H9 (cell line): ENCODE measurements at regions not wholly inside any gene's neighbourhood (a gene's known extent, or its start where the extent isn't known, plus 50 kb on each side); places are given as distances from the start of the nearest gene placed in this dataset.

Experiments used
- DNase-seq: peaks from one replicate; pipeline ENCODE4 v3.0.0-alpha.2; 2017
- H2AFZ ChIP-seq: one replicate; pipeline ENCODE4 v1.6.1; 2013; ENCODE audit warnings: mild to moderate bottlenecking, low read length, control low read depth, moderate library complexity
- H2AK5ac ChIP-seq: 2 replicates; pipeline ENCODE4 v1.6.1; 2013; ENCODE audit warnings: low read length, control low read depth, mixed read lengths; ENCODE audit not compliant: insufficient read length
- H2BK120ac ChIP-seq: one replicate; pipeline ENCODE4 v1.6.1; 2013; ENCODE audit warnings: low read depth, mild to moderate bottlenecking, low read length, control low read depth, inconsistent platforms; ENCODE audit not compliant: poor library complexity, severe bottlenecking
- H2BK12ac ChIP-seq: 2 replicates; pipeline ENCODE4 v1.6.1; 2013; ENCODE audit warnings: low read length, control low read depth, mixed read lengths, low read depth; ENCODE audit not compliant: insufficient read length
- H2BK15ac ChIP-seq: 2 replicates; pipeline ENCODE4 v1.6.1; 2013; ENCODE audit warnings: low read depth, low read length, control low read depth
- H2BK20ac ChIP-seq: one replicate; pipeline ENCODE4 v1.6.1; 2013; ENCODE audit warnings: low read depth, mild to moderate bottlenecking, low read length, control low read depth, inconsistent platforms; ENCODE audit not compliant: poor library complexity, severe bottlenecking
- H2BK5ac ChIP-seq: 2 replicates; pipeline ENCODE4 v1.6.1; 2013; ENCODE audit warnings: low read length, control low read depth, mixed read lengths; ENCODE audit not compliant: insufficient read length
- H3K14ac ChIP-seq: 2 replicates; pipeline ENCODE4 v1.6.1; 2013; ENCODE audit warnings: low read length, control low read depth; ENCODE audit not compliant: insufficient read depth
- H3K18ac ChIP-seq: 2 replicates; pipeline ENCODE4 v1.6.1; 2013; ENCODE audit warnings: low read depth, mild to moderate bottlenecking, mixed read lengths, low read length, control low read depth; ENCODE audit not compliant: insufficient read length
- H3K23ac ChIP-seq: 2 replicates; pipeline ENCODE4 v1.6.1; 2013; ENCODE audit warnings: low read length, control low read depth, mixed read lengths, low read depth; ENCODE audit not compliant: insufficient read length
- H3K23me2 ChIP-seq: 2 replicates; pipeline ENCODE4 v1.6.1; 2013; ENCODE audit warnings: low read depth, mild to moderate bottlenecking, mixed read lengths, low read length, control low read depth; ENCODE audit not compliant: insufficient read length, poor library complexity, severe bottlenecking
- H3K27ac ChIP-seq: 2 replicates; pipeline ENCODE4 v1.5.1; 2013; ENCODE audit warnings: low read length, control low read depth, mixed read lengths, low read depth; ENCODE audit not compliant: insufficient read length
- H3K27me3 ChIP-seq: 2 replicates; pipeline ENCODE4 v1.6.1; 2013; ENCODE audit warnings: low read length, control low read depth, inconsistent platforms; ENCODE audit not compliant: insufficient read depth
- H3K4ac ChIP-seq: 2 replicates; pipeline ENCODE4 v1.6.1; 2013; ENCODE audit warnings: low read depth, mild to moderate bottlenecking, control low read depth, inconsistent platforms, low read length, moderate library complexity
- H3K4me1 ChIP-seq: 2 replicates; pipeline ENCODE4 v1.6.1; 2013; ENCODE audit warnings: low read length, control low read depth, inconsistent platforms; ENCODE audit not compliant: insufficient read depth
- H3K4me2 ChIP-seq: 2 replicates; pipeline ENCODE4 v1.6.1; 2013; ENCODE audit warnings: low read length, control low read depth, mixed read lengths; ENCODE audit not compliant: insufficient read length, insufficient read depth
- H3K56ac ChIP-seq: 2 replicates; pipeline ENCODE4 v1.6.1; 2013; ENCODE audit warnings: low read depth, mild to moderate bottlenecking, mixed read lengths, low read length, control low read depth; ENCODE audit not compliant: insufficient read length
- H3K79me1 ChIP-seq: 2 replicates; pipeline ENCODE4 v1.6.1; 2013; ENCODE audit warnings: low read depth, mild to moderate bottlenecking, moderate library complexity, low read length, control low read depth, inconsistent platforms; ENCODE audit not compliant: insufficient read depth, poor library complexity, severe bottlenecking
- H3K79me2 ChIP-seq: 2 replicates; pipeline ENCODE4 v1.6.1; 2013; ENCODE audit warnings: low read length, control low read depth, inconsistent platforms; ENCODE audit not compliant: insufficient read depth
- H3K9ac ChIP-seq: 2 replicates; pipeline ENCODE4 v1.6.1; 2013; ENCODE audit warnings: low read length, control low read depth, mixed read lengths; ENCODE audit not compliant: insufficient read length; ENCODE audit errors: extremely low read depth
- H3K9me3 ChIP-seq: one replicate; pipeline ENCODE4 v1.6.1; 2013; ENCODE audit warnings: low read depth, low read length, inconsistent platforms; ENCODE audit not compliant: control insufficient read depth
- H3T11ph ChIP-seq: one replicate; pipeline ENCODE4 v1.6.1; 2013; ENCODE audit warnings: mild to moderate bottlenecking, low read length, control low read depth, inconsistent platforms
- H4K20me1 ChIP-seq: one replicate; pipeline ENCODE4 v1.6.1; 2013; ENCODE audit not compliant: control insufficient read depth, insufficient read length, insufficient read depth
- H4K5ac ChIP-seq: 2 replicates; pipeline ENCODE4 v1.6.1; 2013; ENCODE audit warnings: low read depth, mild to moderate bottlenecking, mixed read lengths, low read length, control low read depth; ENCODE audit not compliant: insufficient read length
- H4K8ac ChIP-seq: replicated peaks from 2 replicates; pipeline ENCODE4 v1.6.1; 2013; ENCODE audit warnings: low read length, control low read depth, mixed read lengths, low read depth; ENCODE audit not compliant: insufficient read length
- H4K91ac ChIP-seq: 2 replicates; pipeline ENCODE4 v1.6.1; 2013; ENCODE audit warnings: low read depth, mild to moderate bottlenecking, moderate library complexity, mixed read lengths, low read length, control low read depth; ENCODE audit not compliant: insufficient read length
- H3K27ac Mint-ChIP-seq, 3 experiments: 2 replicates in 2 of 3; 3 replicates in 1 of 3; pipeline ENCODE4 v1.8.0; 2020 to 2021; ENCODE audit warnings: mixed read lengths in 3 of 3, mild to moderate bottlenecking in 1 of 3, moderate library complexity in 1 of 3
- H3K27me3 Mint-ChIP-seq: 2 replicates; pipeline ENCODE4 v1.8.0; 2021; ENCODE audit warnings: low read depth, mild to moderate bottlenecking, moderate library complexity, mixed read lengths
- H3K36me3 Mint-ChIP-seq, 3 experiments: 2 replicates in 2 of 3; 3 replicates in 1 of 3; pipeline ENCODE4 v1.8.0; 2020 to 2021; ENCODE audit warnings: low read depth in 3 of 3, mixed read lengths in 3 of 3; ENCODE audit not compliant: insufficient read depth in 1 of 3
- H3K4me1 Mint-ChIP-seq, 2 experiments: 2 replicates each; pipeline ENCODE4 v1.8.0; 2020; ENCODE audit warnings: mixed read lengths in 2 of 2
- H3K4me3 Mint-ChIP-seq, 2 experiments: 2 replicates in 1 of 2; 3 replicates in 1 of 2; pipeline ENCODE4 v1.8.0; 2020 to 2021; ENCODE audit warnings: mild to moderate bottlenecking in 2 of 2, mixed read lengths in 2 of 2, moderate library complexity in 1 of 2
- H3K9me3 Mint-ChIP-seq, 2 experiments: 2 replicates in 1 of 2; 3 replicates in 1 of 2; pipeline ENCODE4 v1.8.0; 2020; ENCODE audit warnings: mild to moderate bottlenecking in 2 of 2, mixed read lengths in 2 of 2, moderate library complexity in 1 of 2
- WGBS: extraction: QIAGEN DNeasy Blood & Tissue Kit; methylation state at CpG from one replicate; pipeline ENCODE4 v1.1.7; 2013; ENCODE audit warnings: missing lambda C conversion rate, low lambda C conversion rate, mixed read lengths; ENCODE audit not compliant: insufficient read length; ENCODE audit errors: extremely low coverage; 5-methylcytosine and 5-hydroxymethylcytosine counted together
- TF ChIP-seq, protein P1 (sequence below): fragments of 200-600 bp; sonication (generic); conservative IDR thresholded peaks from 3 replicates; pipeline ENCODE4 v1.8.0; 2021; ENCODE audit warnings: antibody characterized with exemption, mild to moderate bottlenecking

DNA sequence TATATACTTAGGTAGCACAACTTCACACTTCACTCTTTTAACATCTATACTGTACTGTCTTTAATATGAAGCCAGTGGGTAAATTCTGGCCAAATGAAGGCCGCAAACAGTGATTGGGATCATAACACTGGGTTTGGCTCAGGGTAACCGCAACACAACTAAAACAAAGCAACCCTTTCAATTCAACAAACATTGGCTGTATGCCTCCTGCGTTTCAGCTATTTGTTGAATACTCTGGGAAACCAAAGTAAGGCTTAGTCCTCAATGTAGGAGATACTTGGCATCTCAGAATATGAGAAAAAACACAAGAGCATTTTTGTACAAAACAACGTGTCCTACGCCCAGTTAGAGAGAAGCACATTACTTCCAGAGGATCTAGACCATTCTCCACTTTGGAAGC, 693.3 kb upstream of the KLHL29 start:
- Histone ChIP-seq H3K27me3 (no peaks in the 10 kb centered on the region), H4K5ac (no peak overlapping the region), H3K9ac (no peak overlapping the region), H3K4me2 (no peak overlapping the region), H3K27ac (no peak overlapping the region), H4K8ac (no peak overlapping the region), H3K56ac (no peak overlapping the region), H3K14ac (no peak overlapping the region), H4K20me1 (no peaks in the 10 kb centered on the region), H2AFZ (no peak overlapping the region), H2BK5ac (no peak overlapping the region), H2BK12ac (no peak overlapping the region), H3K18ac (no peak overlapping the region), H4K91ac (no peak overlapping the region), H3K79me1 (no peaks in the 10 kb centered on the region), H3T11ph (no peak overlapping the region), H3K4me1 (no peaks in the 10 kb centered on the region; the same call in 1 of the 2 replicates), H2BK20ac (no peak overlapping the region), H3K79me2 (no peaks in the 10 kb centered on the region), H2BK120ac (no peak overlapping the region), H3K23me2 (no peaks in the 10 kb centered on the region), H3K23ac (no peak overlapping the region), H2AK5ac (no peak overlapping the region), H2BK15ac (no peak overlapping the region), H3K9me3 (no peaks in the 10 kb centered on the region), H3K4ac (no peak overlapping the region)
- H3K4me1 Mint-ChIP-seq = peaks cover 25 to 38% of the 10 kb centered on the region in 2 experiments
- no peaks in the 10 kb centered on the region; a peak in 2 of 7 replicates for H3K36me3 Mint-ChIP-seq
- WGBS = no CpG with 5 or more reads among the region's 5 CpGs
- no peaks in the 10 kb centered on the region for H3K27me3 Mint-ChIP-seq
- no peak for DNase-seq
- TF ChIP-seq, protein P1, sequence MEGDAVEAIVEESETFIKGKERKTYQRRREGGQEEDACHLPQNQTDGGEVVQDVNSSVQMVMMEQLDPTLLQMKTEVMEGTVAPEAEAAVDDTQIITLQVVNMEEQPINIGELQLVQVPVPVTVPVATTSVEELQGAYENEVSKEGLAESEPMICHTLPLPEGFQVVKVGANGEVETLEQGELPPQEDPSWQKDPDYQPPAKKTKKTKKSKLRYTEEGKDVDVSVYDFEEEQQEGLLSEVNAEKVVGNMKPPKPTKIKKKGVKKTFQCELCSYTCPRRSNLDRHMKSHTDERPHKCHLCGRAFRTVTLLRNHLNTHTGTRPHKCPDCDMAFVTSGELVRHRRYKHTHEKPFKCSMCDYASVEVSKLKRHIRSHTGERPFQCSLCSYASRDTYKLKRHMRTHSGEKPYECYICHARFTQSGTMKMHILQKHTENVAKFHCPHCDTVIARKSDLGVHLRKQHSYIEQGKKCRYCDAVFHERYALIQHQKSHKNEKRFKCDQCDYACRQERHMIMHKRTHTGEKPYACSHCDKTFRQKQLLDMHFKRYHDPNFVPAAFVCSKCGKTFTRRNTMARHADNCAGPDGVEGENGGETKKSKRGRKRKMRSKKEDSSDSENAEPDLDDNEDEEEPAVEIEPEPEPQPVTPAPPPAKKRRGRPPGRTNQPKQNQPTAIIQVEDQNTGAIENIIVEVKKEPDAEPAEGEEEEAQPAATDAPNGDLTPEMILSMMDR = no peak
- no peak overlapping the region for H3K27ac Mint-ChIP-seq
- no peaks in the 10 kb centered on the region for H3K9me3 Mint-ChIP-seq
- H3K4me3 Mint-ChIP-seq = no peak overlapping the region
